HepG2 (cell line): ENCODE measurements at regions not wholly inside any gene's neighbourhood (a gene's known extent, or its start where the extent isn't known, plus 50 kb on each side); places are given as distances from the start of the nearest gene placed in this dataset.

Experiments used
- ATAC-seq: fragments of 200-7000 bp; cut with Tn5 transposase; 3 replicates; pipeline ENCODE4 v1.9.1; 2020; ENCODE audit warnings: mild to moderate bottlenecking, moderate library complexity
- BruUV-seq: library from RNA; stranded (reverse); fragments of 400-500 nt; replicated peaks from 2 replicates; lab custom pipeline; 2021; lab: Mats Ljungman, UMichigan
- CTCF ChIA-PET: fragments of 300-600 bp; formaldehyde crosslinking; extraction: SDS; loops from one replicate; lab custom pipeline; 2021; ENCODE audit warnings: low total read pairs, inconsistent platforms, low intra/inter-chr PET ratio; lab: Yijun Ruan, JAX
- POLR2A ChIA-PET: fragments of 350-600 bp; sonication (Branson Sonifier 250); formaldehyde crosslinking; loops from one replicate; lab custom pipeline; 2020; ENCODE audit warnings: antibody characterized with exemption, inconsistent platforms; lab: Yijun Ruan, JAX
- DNase-seq: peaks from one replicate; pipeline ENCODE4 v3.0.0-alpha.2; 2015; ENCODE audit warnings: low spot score
- FAIRE-seq: peaks from 3 replicates; lab custom pipeline; 2011; peaks lifted over from hg19 to GRCh38; lab: Jason Lieb, UNC
- H2AFZ ChIP-seq: one replicate; pipeline ENCODE4 v1.6.1; 2011; ENCODE audit warnings: low read length, inconsistent platforms
- H3K27ac ChIP-seq: fragments of 300-600 bp; 3 replicates; pipeline ENCODE4 v1.8.0; 2011; ENCODE audit warnings: mixed run types, mild to moderate bottlenecking, mixed read lengths, low read length, inconsistent platforms; ENCODE audit not compliant: insufficient read depth; ENCODE audit errors: extremely low read length
- H3K27me3 ChIP-seq, 2 experiments: fragments of 200-600 bp in 1 of 2; 2 replicates in 1 of 2; 3 replicates in 1 of 2; pipeline versions ENCODE4 v1.6.0 to v1.8.0; 2011; ENCODE audit warnings: low read length in 2 of 2, mild to moderate bottlenecking in 2 of 2, moderate library complexity in 2 of 2, inconsistent platforms in 1 of 2; ENCODE audit not compliant: insufficient read depth in 2 of 2, control insufficient read depth in 1 of 2
- H3K36me3 ChIP-seq, 2 experiments: fragments of 200-600 bp in 1 of 2; replicated peaks in 1 of 2; 2 replicates in 1 of 2; 3 replicates in 1 of 2; pipeline versions ENCODE4 v1.5.1 to v1.8.0; 2011; ENCODE audit warnings: low read length in 2 of 2, inconsistent platforms in 1 of 2; ENCODE audit not compliant: insufficient read depth in 2 of 2, control insufficient read depth in 1 of 2
- H3K4me1 ChIP-seq: 2 replicates; pipeline ENCODE4 v1.5.1; 2012; ENCODE audit warnings: low read length, inconsistent platforms; ENCODE audit not compliant: insufficient read depth
- H3K4me2 ChIP-seq: 2 replicates; pipeline ENCODE4 v1.6.0; 2011; ENCODE audit warnings: low read depth, low read length, inconsistent platforms
- H3K4me3 ChIP-seq, 3 experiments: fragments of 200-600 bp in 1 of 3; sonication (generic), shearing (Covaris generic) in 1 of 3; replicated peaks in 1 of 3; 2 replicates each; pipeline ENCODE4 v1.5.1; 2011 to 2016; ENCODE audit warnings: low read length in 3 of 3, inconsistent platforms in 2 of 3, low read depth in 2 of 3, mild to moderate bottlenecking in 2 of 3, control low read depth in 1 of 3, mixed read lengths in 1 of 3; ENCODE audit not compliant: insufficient read depth in 1 of 3
- H3K79me2 ChIP-seq: one replicate; pipeline ENCODE4 v1.6.1; 2011; ENCODE audit warnings: low read length, inconsistent platforms; ENCODE audit not compliant: insufficient read depth
- H3K9ac ChIP-seq: 2 replicates; pipeline ENCODE4 v1.6.0; 2011; ENCODE audit warnings: mild to moderate bottlenecking, low read depth, low read length, inconsistent platforms; ENCODE audit not compliant: insufficient read depth
- H3K9me3 ChIP-seq: 2 replicates; pipeline ENCODE4 v1.5.1; 2012; ENCODE audit warnings: mild to moderate bottlenecking, low read length
- H4K20me1 ChIP-seq: 2 replicates; pipeline ENCODE4 v1.6.0; 2011; ENCODE audit warnings: inconsistent platforms, mild to moderate bottlenecking, low read length, moderate library complexity; ENCODE audit not compliant: insufficient read depth
- ASH2L ChIP-seq: fragments of 300-600, 200-600 bp; sonication (generic); IDR thresholded peaks from 2 replicates; pipeline ENCODE4 v1.7.0; 2017; ENCODE audit warnings: low read depth, mild to moderate bottlenecking, moderate library complexity, mixed read lengths, low read length; ENCODE audit not compliant: insufficient read length
- ATRX ChIP-seq: sonication (generic); formaldehyde crosslinking; IDR thresholded peaks from 2 replicates; pipeline ENCODE4 v1.4.0; 2020; ENCODE audit warnings: missing genetic modification reagents, borderline replicate concordance
- CREB3 ChIP-seq: sonication (generic); formaldehyde crosslinking; IDR thresholded peaks from 2 replicates; pipeline ENCODE4 v1.5.0; 2020; ENCODE audit warnings: missing genetic modification reagents
- CTCF ChIP-seq: sonication (generic); formaldehyde crosslinking; IDR thresholded peaks from 2 replicates; pipeline ENCODE4 v1.5.0; 2020; ENCODE audit warnings: mild to moderate bottlenecking, missing genetic modification reagents, moderate library complexity
- DNMT3B ChIP-seq: conservative IDR thresholded peaks from 2 replicates; pipeline ENCODE4 v1.6.1; 2016; ENCODE audit warnings: missing biosample characterization, control low read depth
- FIP1L1 ChIP-seq: fragments of 200-400 bp; formaldehyde crosslinking; IDR thresholded peaks from 2 replicates; pipeline ENCODE4 v1.6.1; 2018; ENCODE audit warnings: low read depth, mild to moderate bottlenecking, low read length, moderate library complexity, borderline replicate concordance; ENCODE audit not compliant: insufficient read depth
- GZF1 ChIP-seq: sonication (generic); formaldehyde crosslinking; IDR thresholded peaks from 2 replicates; pipeline ENCODE4 v1.5.1; 2020; ENCODE audit warnings: mild to moderate bottlenecking, missing genetic modification reagents
- MAFF ChIP-seq: IDR thresholded peaks from 2 replicates; pipeline ENCODE4 v1.6.1; 2011; ENCODE audit warnings: low read depth, low read length, improper control_type of control experiment
- NRL ChIP-seq: sonication (generic); formaldehyde crosslinking; IDR thresholded peaks from 2 replicates; pipeline ENCODE4 v1.5.0; 2020; ENCODE audit warnings: missing genetic modification reagents, mild to moderate bottlenecking, moderate library complexity, borderline replicate concordance
- PATZ1 ChIP-seq: sonication (generic); formaldehyde crosslinking; IDR thresholded peaks from 2 replicates; pipeline ENCODE4 v1.4.0; 2020; ENCODE audit warnings: missing genetic modification reagents
- PAWR ChIP-seq: sonication (generic); formaldehyde crosslinking; IDR thresholded peaks from 2 replicates; pipeline ENCODE4 v1.4.0; 2020; ENCODE audit warnings: missing genetic modification reagents, mild to moderate bottlenecking, borderline replicate concordance
- POLR2A ChIP-seq, 2 experiments: IDR thresholded peaks; 2 replicates each; pipeline ENCODE4 v1.6.1; 2011; ENCODE audit warnings: low read depth in 2 of 2, low read length in 2 of 2, mild to moderate bottlenecking in 1 of 2, moderate library complexity in 1 of 2; ENCODE audit not compliant: insufficient read depth in 1 of 2
- SRSF4 ChIP-seq: fragments of 200-400 bp; formaldehyde crosslinking; IDR thresholded peaks from one replicate; pipeline ENCODE4 v1.6.1; 2018; ENCODE audit warnings: mild to moderate bottlenecking, low read depth, low read length, moderate library complexity; ENCODE audit not compliant: poor library complexity, severe bottlenecking
- TBX3 ChIP-seq: fragments of 450-650 bp; IDR thresholded peaks from 2 replicates; pipeline ENCODE4 v1.6.1; 2017; ENCODE audit warnings: antibody characterized with exemption, mild to moderate bottlenecking, inconsistent platforms, borderline replicate concordance
- XRCC5 ChIP-seq: fragments of 200-400 bp; formaldehyde crosslinking; optimal IDR thresholded peaks from 2 replicates; pipeline ENCODE3; 2017; ENCODE audit warnings: mild to moderate bottlenecking, low read length
- ZBTB38 ChIP-seq: sonication (generic); formaldehyde crosslinking; IDR thresholded peaks from 2 replicates; pipeline ENCODE4 v1.5.1; 2020; ENCODE audit warnings: mild to moderate bottlenecking, missing genetic modification reagents
- ZBTB8A ChIP-seq: sonication (generic); formaldehyde crosslinking; IDR thresholded peaks from 2 replicates; pipeline ENCODE4 v1.4.0; 2020; ENCODE audit warnings: mild to moderate bottlenecking, low read depth, missing genetic modification reagents, borderline replicate concordance
- ZNF12 ChIP-seq: sonication (generic); formaldehyde crosslinking; IDR thresholded peaks from 2 replicates; pipeline ENCODE4 v1.5.0; 2020; ENCODE audit warnings: missing genetic modification reagents
- ZNF33A ChIP-seq: sonication (generic); formaldehyde crosslinking; IDR thresholded peaks from 2 replicates; pipeline ENCODE4 v1.5.1; 2020; ENCODE audit warnings: missing genetic modification reagents, mild to moderate bottlenecking, moderate library complexity, borderline replicate concordance
- ZNF512 ChIP-seq: sonication (generic); formaldehyde crosslinking; IDR thresholded peaks from 2 replicates; pipeline ENCODE4 v1.4.0; 2020; ENCODE audit warnings: mild to moderate bottlenecking, missing genetic modification reagents
- WGBS: methylation state at CpG from one replicate; pipeline ENCODE4 v1.1.6; 2017; ENCODE audit warnings: low lambda C conversion rate; 5-methylcytosine and 5-hydroxymethylcytosine counted together
- in situ Hi-C: cut with HindIII; loops from 2 replicates; pipeline ENCODE4 v1.10.0; 2017; ENCODE audit warnings: low pct_unique_long_range_greater_than_20kb; ENCODE audit not compliant: extremely low pct_ligation_motif_present
- intact Hi-C: fragments of 100-400 bp; cut with micrococcal nuclease; formaldehyde crosslinking; loops from one replicate; pipeline ENCODE4 v1.10.0; 2022; ENCODE audit not compliant: unreplicated experiment

- CTCF ChIA-PET, result no interaction called here
- ATAC-seq, result no peak
- 1% methylated on average over 3 of the region's 3 CpGs for WGBS
These were observed 148.2 kb upstream of the ARHGAP20 start for GRCh38 chr11:110860461-110860860.

More at GRCh38 chr11:110860461-110860860, 148.2 kb upstream of the ARHGAP20 start:
- Histone ChIP-seq H3K36me3 (no peaks in the 10 kb centered on the region), H3K27me3 (0 out of 5 replicates have a peak, but pooled peaks cover 0 to 3% of the 10 kb centered on the region in 2 experiments), H2AFZ (no peak overlapping the region), H3K4me2 (no peak overlapping the region), H3K27ac (no peak overlapping the region), H3K4me1 (no peaks in the 10 kb centered on the region), H3K9ac (no peak overlapping the region), H3K9me3 (no peaks in the 10 kb centered on the region), H4K20me1 (no peaks in the 10 kb centered on the region), H3K79me2 (no peaks in the 10 kb centered on the region), H3K4me3 (no peak overlapping the region)
- POLR2A ChIA-PET, result no interaction called here
- FAIRE-seq, result no peak
- BruUV-seq, result no TSS peak
- TF ChIP-seq GZF1 (CRISPR knock-in tag), result no peak
- no peak for TF ChIP-seq XRCC5
- no peak for TF ChIP-seq ASH2L
- no peak for TF ChIP-seq ZNF33A (CRISPR knock-in tag)
- TF ChIP-seq MAFF, result no peak
- TF ChIP-seq ZNF12, result no peak
- no peak for TF ChIP-seq SRSF4
- TF ChIP-seq CREB3 (CRISPR knock-in tag), result no peak
- TF ChIP-seq DNMT3B (CRISPR knock-in tag), result no peak
- TF ChIP-seq ATRX (CRISPR knock-in tag), result no peak
- no peak for TF ChIP-seq ZBTB8A (CRISPR knock-in tag)
- no peak for TF ChIP-seq FIP1L1
- no peak for TF ChIP-seq CTCF (CRISPR knock-in tag)
- TF ChIP-seq PATZ1 (CRISPR knock-in tag), result no peak
- TF ChIP-seq POLR2A (IDR thresholded peaks at IDR 0.05; ENCODE audit: insufficient read depth in 1 of 2, low read depth in 2 of 2, low read length in 2 of 2), result no peak
- no peak for TF ChIP-seq NRL (CRISPR knock-in tag)
- no peak for TF ChIP-seq ZBTB38 (CRISPR knock-in tag)
- TF ChIP-seq TBX3, result no peak
- TF ChIP-seq PAWR (CRISPR knock-in tag), result no peak
- TF ChIP-seq ZNF512 (CRISPR knock-in tag), result no peak
- no peak for DNase-seq
- in situ Hi-C loops, result no loop called here
- intact Hi-C loops, result no loop called here
